Activated CD8-positive, alpha-beta memory T cell treated with anti-CD3 and anti-CD28 coated beads, Interleukin-2, amount 50 U/mL, for 4 hours (primary cell): ENCODE measurements at regions not wholly inside any gene's neighbourhood (a gene's known extent, or its start where the extent isn't known, plus 50 kb on each side); places are given as distances from the start of the nearest gene placed in this dataset.

Experiments used
- DNase-seq: peaks from one replicate; pipeline ENCODE4 v3.0.0-alpha.2; 2020

- no peak for DNase-seq
These were observed 968.7 kb upstream of the ZEB2 start for GRCh38 chr2:145488571-145488970.

DNA sequence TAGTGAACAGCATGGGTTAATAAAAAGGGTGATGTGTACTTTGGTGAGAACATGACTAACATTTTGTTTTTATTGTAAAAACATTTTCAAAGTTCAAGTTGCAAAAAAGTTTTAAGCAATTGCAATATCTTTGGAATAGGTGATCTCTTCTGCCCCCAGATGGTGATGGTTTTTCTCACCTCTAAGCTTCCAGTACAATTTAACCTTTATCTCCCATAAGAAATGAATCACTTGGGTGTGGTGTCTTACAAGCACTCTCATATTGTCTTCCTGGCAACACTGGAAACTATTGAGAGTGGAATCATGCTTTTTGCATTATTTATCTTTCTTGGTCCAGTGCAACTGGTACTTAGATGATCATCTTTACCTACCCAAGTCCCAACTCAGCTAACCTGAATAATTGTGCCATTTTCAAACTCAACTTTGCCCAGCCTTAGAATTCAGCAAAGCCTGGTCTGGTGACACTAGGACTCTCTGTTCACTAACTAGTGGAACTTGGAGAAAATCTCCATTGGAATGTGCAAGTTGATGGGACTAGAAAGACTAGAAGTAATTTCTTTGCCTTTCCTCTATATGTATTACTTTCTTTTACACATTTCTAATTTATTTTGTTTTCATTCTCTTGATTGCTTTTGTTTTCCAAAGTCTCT lies 964.7 kb upstream of the ZEB2 start:
- DNase-seq, result no peak

DNA sequence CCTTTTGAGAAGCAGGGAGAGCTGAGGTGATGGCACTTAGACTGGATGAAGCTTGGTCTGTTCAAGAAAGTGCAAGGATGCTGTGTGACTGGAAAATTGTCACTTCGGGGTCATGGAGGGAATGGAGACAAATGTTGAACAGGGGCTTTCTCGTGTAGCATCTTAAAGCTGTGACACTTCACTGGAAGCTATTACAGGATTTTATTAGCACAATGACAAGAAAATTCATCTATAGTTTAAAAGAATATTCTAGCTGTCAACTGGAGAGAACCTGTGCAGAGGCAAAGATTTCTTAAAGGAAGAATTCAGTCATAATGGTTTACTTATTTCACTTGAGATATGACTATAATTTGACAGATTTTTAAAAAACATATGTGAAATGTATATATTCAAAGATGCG lies 963.9 kb upstream of the ZEB2 start:
- DNase-seq, result no peak

DNA sequence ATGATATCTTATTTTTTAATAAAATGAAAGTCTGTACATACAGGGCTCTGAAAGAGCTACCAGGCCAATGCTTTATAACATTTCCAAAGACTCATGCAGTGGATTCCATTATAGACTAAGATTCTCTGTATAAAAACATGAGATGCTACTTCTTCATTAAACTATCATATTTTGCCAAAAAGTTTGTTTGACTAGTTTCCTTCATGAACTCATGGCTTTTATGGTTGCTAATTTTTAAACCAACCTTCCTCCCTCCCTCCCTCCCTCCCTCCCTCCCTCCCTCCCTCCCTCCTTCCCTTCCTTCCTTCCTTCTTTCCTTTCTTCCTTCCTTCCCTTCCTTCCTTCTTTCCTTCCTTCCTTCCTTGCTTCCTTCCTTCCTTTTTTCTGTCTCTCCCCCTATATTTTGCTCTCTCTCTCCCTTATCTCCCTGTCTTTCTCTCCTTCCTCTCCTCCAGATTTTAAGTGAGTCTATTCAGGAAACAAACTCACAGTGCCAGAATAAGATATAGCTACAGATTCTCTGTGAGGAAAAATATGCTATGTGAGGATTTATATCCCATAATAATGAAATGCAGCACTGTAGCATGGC lies 961.5 kb upstream of the ZEB2 start:
- no peak for DNase-seq

- DNase-seq, result no peak
These were observed 944.9 kb upstream of the ZEB2 start for GRCh38 chr2:145464866-145465265.

- DNase-seq, result no peak
These were observed 940.2 kb upstream of the ZEB2 start for GRCh38 chr2:145460112-145460511.

DNA sequence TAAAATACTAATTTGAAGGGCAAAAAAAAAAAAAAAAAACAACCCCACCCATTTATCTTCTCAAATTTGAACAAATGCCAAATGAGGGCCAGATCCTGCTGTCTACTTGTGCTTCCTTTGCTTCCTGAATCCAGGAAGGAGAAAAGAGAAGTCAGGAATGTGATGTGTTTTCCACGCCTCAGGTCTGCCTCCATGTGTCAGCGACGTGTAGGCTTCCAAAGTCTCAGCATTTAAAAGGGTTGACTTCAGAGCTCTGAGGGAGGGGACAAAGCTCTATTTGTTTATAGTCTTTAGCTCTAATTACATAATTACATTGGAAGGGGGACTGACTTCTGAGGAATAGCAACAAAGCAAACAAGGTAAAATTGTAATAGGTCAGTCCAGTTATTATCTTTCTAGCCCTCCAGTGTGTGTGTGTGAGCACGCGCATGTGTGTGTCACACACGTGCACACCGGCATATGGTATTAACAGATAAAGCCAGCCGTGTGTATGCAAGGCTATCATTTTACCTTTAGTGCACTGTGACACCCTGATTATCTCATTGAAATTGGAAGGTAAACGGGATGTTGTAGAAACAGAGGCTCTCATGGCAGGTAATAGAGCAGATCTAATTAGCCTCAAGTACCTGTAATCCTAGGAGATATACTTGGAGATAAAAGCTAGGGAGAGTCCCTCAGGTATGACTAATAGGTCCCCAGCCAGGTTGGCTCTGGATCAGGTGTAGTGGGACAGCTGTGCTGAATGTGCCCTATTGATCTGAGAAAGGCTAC lies 911.4 kb upstream of the ZEB2 start:
- DNase-seq, result no peak

- DNase-seq, result no peak
These were observed 903.9 kb upstream of the ZEB2 start for GRCh38 chr2:145423809-145424208.

GRCh38 chr2:145422576-145422975 lies 902.7 kb upstream of the ZEB2 start:
- no peak for DNase-seq

GRCh38 chr2:145421841-145422240 lies 901.9 kb upstream of the ZEB2 start:
- no peak for DNase-seq

DNA sequence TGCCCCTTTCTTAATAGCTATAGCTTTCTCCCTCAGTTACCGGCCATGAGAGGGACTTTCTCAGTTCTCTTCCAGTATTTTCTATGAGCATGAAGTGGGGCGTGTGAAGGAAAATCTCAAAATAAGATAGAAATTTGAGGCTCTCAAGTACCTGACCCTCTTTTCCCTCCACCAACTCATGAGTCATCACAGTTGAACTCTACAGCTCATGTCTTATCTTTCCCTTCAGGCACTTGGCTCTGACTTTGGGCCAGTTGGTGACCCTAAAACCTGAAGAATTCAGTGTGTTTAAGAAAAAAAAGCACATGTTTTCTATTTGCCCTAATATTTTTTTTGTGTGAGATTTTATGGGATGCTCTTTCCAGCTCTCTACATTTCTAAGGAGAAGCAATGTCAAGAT lies 896.7 kb upstream of the ZEB2 start:
- no peak for DNase-seq

DNA sequence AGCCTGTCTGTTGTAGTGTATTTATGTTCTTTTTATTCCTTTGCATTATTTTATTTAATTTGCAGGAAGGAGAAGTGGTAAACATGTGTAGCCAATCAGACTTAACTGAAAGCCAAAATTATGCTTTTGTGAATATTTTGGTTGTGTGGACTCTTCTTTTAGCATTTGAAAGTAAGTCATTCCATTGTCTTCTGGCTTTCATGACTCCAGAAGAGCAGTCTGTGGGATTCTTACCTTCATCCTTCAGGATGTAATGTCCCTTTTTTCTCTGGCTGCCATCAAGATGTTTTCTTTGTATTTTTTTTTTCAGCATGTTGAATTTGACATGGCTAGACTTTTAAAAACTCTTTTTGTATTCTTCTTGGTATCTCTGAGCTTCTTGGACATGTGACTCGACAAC lies 895.2 kb upstream of the ZEB2 start:
- DNase-seq, result no peak

DNA sequence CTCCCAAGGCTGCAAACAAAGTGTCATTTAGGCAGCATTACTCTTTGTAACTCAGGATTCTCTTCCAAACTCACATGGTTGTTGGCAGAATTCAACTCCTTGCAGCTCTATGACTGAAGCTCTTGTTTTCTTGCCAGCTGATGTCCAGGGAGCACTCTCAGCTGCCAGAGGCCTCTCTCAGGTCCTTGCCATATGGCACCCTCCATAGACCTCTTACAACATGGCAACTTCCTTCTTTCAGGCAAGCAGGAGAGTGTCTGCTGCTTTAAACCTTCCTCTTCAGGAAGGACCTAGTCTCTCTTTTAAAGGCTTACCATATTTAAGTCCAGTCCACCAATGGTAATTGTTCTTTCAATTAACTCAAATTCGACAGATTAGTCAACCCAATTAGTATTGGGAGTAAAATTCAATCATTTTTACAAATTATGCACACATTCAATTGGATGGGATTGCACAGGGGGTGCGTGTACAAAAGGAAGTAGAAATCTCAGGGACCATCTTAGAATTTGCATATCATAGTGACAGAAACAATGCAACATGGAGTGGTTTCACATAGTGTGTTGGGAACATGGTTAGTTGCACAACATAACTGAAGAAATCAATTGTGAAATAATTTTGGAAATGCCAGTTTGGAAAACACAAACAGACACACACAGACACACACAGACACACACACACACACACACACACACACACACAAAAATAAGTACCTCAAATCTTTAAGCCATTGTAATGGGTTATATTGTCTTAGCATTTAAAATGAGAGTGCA lies 893.5 kb upstream of the ZEB2 start:
- DNase-seq, result no peak

DNA sequence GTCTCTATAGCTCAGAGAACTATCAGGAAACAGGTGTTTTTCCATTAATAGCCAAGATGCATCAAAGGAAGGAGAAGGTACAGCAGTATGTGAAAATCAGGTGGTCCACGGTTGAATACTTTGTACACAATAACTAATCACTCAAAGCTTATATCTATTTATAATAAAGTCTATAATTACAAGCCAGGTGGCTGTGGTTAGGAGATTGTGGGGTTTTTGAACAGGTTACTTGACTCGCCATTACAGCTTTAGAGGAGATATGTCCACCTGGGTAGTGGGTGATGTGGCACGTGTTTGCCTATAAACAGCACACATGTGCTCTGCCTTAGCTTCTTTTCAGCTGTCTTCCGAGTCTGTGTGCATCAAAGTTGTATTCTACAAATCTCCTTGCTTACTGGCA lies 892.2 kb upstream of the ZEB2 start:
- no peak for DNase-seq

- no peak for DNase-seq
These were observed 891.6 kb upstream of the ZEB2 start for GRCh38 chr2:145411493-145411892.

DNA sequence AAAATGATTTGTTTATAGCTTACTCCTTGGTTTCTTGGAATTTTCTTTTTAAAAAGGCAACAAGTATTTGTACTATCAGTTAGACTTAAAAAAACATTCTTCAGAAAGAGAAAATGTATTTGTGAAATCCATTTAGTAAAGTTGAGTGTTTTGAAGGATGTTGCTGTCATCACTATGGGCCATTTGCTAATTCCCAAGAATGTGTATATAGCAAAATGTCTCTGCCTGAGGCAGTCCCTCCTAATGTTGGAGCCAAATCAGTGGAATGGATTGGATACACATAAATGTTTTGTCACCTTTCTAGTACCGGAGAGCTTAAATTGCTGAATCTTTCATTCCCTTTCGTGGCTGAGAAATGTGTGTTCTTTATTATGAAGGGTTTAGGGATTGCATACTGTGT lies 890.2 kb upstream of the ZEB2 start:
- no peak for DNase-seq

DNA sequence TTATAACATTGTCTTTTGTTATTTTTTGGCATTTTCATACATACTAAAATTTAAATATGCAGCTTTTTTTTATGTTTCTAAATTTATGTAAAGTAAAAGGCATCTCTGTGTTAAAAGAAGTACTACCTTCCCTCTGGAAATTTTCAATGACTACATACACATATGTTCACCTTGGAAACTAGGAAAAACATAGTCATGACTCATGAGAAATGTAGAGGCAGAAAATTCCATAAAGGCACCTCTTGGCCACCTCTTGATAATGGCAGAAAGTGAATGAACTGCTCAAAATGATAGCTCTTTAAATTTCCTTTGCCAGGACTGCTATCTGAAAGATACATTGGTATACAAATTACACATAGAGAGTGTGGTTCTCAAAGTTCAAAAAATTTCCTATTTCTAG lies 889.1 kb upstream of the ZEB2 start:
- no peak for DNase-seq

DNA sequence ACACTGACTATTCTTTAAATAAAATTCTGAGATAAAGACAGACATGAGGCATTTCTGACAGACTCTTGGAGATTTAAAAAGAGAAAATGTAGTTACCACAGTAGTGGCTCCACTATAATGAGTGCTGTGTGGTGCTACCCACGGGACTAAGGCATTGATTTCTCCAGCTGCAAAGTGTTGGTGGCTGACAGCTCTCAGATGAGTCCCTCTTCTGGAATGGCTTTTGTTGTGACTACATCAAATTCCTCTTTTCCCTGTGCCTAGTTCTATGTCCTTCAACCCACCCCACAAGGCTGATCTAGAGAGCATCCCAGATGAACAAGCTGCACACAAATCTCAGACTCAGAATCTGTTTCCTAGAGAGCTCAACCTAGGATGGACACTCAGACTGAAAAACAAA lies 884.8 kb upstream of the ZEB2 start:
- no peak for DNase-seq

DNA sequence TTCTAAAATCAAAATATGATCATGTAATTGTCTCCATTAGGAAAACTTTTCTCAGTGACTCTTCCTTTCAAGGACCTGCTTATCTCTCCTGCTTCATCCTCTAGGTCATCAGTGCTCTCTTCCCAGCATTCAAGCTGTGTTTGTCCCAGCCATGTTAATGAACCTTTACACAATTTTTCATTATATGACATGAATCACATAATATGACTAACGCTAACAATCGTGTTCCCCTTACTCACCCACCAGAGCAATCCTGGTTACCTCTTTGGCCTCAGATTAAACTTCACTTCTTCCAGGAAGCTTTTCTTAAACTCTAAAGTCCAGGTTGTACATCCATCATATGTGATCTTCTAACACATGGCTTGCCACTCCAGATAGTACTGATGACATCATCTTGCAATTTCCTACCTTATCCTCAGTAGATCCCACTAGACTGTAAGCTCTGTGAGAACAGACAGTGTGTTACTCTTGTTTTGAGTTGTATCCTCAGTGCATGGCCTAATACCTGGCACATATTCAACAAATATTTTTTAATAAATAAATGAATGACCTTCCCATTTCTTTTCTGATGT lies 882.9 kb upstream of the ZEB2 start:
- DNase-seq, result no peak

GRCh38 chr2:145399131-145399530 lies 879.2 kb upstream of the ZEB2 start:
- no peak for DNase-seq

GRCh38 chr2:145394181-145394580 lies 874.3 kb upstream of the ZEB2 start:
- DNase-seq, result no peak

DNA sequence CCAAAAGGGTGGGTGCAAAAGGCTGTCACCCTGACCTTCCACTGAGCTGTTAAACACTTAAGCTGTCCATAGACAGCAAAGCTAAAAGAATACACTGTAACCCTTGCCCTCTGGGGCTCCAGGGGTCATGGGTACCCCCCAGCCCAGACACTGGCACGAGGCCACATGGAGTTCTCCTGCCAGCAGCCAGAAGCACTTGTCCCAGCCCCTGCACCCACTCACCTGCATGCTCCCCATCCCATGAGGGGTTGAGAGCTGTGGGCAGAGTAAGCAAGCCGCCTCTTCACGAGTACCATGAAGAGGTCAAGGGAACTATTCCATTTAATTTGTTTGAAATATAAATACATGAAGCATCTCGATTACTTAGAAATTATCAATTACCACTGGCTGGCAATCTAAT lies 867.1 kb upstream of the ZEB2 start:
- DNase-seq, result no peak

GRCh38 chr2:145383961-145384360 lies 864.0 kb upstream of the ZEB2 start:
- no peak for DNase-seq
